ENCODE measurements at regions not wholly inside any gene's neighbourhood (a gene's known extent, or its start where the extent isn't known, plus 50 kb on each side); places are given as distances from the start of the nearest gene placed in this dataset.
"Not testable (repeated sequence)": the region's sequence is repeated elsewhere in the genome, so short reads cannot be mapped to it uniquely, and the experiment has no call there.

DNA sequence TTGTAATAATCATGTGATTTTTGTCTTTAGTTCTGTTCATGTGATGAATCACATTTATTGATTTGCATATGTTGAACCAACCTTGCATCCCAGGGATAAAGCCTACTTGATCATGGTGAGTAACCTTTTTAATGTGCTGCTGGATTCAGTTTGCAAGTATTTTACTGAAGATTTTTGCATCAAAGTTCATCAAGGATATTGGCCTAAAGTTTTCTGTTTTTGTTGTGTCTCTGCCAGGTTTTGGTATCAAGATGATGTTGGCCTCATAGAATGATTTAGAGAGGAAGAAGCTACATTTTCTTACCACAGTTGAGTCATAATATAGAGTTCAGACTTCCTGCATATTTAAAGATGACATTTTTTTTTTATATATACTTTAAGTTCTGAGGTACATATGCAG lies 455.9 kb downstream of the PLPP3 start:
- in situ Hi-C loops (cut with MboI; ENCODE audit: low pct_unique_long_range_greater_than_20kb, low sequenced_read_pairs), result no loop called here
- DNase-seq, result no peak

DNA sequence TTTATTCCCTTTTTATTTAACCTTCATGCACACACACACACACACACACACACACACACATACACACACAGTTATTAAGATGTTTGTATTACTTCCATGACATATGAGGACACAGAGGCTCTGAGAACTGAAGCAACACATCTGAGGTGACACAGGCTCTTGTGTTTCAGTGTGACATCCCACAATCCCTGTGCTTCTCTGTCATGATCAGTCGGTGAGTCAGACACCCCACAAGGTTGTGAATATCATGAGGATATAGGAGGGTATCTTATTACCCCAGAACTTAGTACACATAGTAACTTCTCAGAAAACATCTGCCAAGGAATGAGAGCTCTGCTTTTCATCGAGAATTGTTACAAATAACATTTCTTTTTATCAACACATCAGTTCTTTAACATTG lies 459.3 kb downstream of the PLPP3 start:
- in situ Hi-C loops (cut with MboI; ENCODE audit: low pct_unique_long_range_greater_than_20kb, low sequenced_read_pairs), result no loop called here
- DNase-seq, result no peak

- in situ Hi-C loops (cut with MboI; ENCODE audit: low pct_unique_long_range_greater_than_20kb, low sequenced_read_pairs); DNase-seq: not testable (repeated sequence)
Measured at GRCh38 chr1:56118676-56119075, 460.7 kb downstream of the PLPP3 start.

DNA sequence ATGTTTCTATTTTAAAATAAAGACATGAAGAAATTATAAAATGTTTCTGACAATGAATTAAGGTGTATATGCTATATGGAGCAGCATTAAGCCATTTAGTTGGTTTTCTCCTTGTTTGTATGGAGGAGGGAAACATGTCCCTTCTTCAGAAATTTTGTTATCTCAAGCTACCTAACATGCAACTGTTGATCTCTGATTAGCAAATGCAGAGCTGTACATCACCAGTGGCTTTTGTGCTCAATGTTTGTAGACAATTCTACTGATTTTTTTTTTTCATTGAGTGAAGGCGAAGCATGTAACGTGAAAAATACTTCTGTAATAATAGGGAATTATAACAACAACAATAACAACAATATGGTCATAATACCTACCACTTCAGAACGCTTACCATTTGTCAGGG lies 463.7 kb downstream of the PLPP3 start:
- no peak for DNase-seq
- in situ Hi-C loops (cut with MboI; ENCODE audit: low pct_unique_long_range_greater_than_20kb, low sequenced_read_pairs), result no loop called here

- in situ Hi-C loops (cut with MboI; ENCODE audit: low pct_unique_long_range_greater_than_20kb, low sequenced_read_pairs), result no loop called here
- DNase-seq, result no peak
Measured at GRCh38 chr1:56113679-56114078, 465.7 kb downstream of the PLPP3 start.

- no peak for DNase-seq
- in situ Hi-C loops (cut with MboI; ENCODE audit: low pct_unique_long_range_greater_than_20kb, low sequenced_read_pairs), result no loop called here
Measured at GRCh38 chr1:56107275-56107638, 472.1 kb downstream of the PLPP3 start.

- no peak for DNase-seq
- in situ Hi-C loops (cut with MboI; ENCODE audit: low pct_unique_long_range_greater_than_20kb, low sequenced_read_pairs), result no loop called here
Measured at GRCh38 chr1:56106531-56107274, 472.7 kb downstream of the PLPP3 start.

- in situ Hi-C loops (cut with MboI; ENCODE audit: low pct_unique_long_range_greater_than_20kb, low sequenced_read_pairs), result no loop called here
- no peak for DNase-seq
Measured at GRCh38 chr1:56105397-56105796, 474.0 kb downstream of the PLPP3 start.

DNA sequence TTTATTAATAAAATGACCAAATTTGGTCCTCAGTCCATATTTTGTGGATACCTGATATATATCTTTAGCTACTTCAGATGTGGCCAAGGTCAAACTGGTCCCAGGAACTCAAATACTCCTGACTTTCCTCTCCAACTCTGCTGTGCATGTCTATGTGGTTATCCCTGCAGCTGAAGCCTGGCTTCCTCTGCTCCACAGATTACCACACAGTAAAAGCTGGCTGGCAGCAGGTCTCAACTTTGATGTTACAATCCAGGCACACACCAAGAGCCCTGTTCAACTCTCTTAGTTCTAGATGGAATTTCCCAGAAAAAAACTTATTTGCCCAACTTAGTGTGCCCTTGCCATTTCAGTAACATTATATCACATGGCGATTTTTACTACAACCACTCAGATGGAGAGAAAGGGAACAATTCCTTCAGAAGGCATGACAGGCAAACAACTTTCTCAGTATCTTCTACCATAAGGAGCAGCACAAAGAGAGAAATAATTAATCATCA lies 479.5 kb downstream of the PLPP3 start:
- no peak for DNase-seq
- in situ Hi-C loops (cut with MboI; ENCODE audit: low pct_unique_long_range_greater_than_20kb, low sequenced_read_pairs), result no loop called here

DNA sequence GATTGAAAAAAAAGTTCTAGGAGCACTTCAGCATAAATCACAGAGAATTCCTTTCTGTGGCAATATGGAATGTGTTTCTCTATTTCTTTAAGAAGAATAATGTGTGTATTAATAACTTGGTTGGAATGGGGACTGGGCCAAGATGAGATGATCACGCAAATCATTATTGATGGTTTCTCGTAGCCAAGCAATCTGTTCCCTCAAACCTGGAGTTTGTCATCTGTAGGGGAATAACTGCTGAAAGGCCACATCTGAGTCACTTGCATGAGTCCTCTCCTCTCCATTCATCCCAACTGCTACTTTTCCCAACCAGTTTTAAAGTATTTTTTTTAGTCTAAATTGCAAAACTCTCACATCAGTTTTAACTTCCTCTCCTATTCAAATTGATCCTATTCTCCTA lies 480.4 kb downstream of the PLPP3 start:
- no peak for DNase-seq
- in situ Hi-C loops (cut with MboI; ENCODE audit: low pct_unique_long_range_greater_than_20kb, low sequenced_read_pairs), result no loop called here

GRCh38 chr1:56097713-56098112 lies 481.6 kb downstream of the PLPP3 start:
- in situ Hi-C loops (cut with MboI; ENCODE audit: low pct_unique_long_range_greater_than_20kb, low sequenced_read_pairs), result no loop called here
- DNase-seq, result no peak

DNA sequence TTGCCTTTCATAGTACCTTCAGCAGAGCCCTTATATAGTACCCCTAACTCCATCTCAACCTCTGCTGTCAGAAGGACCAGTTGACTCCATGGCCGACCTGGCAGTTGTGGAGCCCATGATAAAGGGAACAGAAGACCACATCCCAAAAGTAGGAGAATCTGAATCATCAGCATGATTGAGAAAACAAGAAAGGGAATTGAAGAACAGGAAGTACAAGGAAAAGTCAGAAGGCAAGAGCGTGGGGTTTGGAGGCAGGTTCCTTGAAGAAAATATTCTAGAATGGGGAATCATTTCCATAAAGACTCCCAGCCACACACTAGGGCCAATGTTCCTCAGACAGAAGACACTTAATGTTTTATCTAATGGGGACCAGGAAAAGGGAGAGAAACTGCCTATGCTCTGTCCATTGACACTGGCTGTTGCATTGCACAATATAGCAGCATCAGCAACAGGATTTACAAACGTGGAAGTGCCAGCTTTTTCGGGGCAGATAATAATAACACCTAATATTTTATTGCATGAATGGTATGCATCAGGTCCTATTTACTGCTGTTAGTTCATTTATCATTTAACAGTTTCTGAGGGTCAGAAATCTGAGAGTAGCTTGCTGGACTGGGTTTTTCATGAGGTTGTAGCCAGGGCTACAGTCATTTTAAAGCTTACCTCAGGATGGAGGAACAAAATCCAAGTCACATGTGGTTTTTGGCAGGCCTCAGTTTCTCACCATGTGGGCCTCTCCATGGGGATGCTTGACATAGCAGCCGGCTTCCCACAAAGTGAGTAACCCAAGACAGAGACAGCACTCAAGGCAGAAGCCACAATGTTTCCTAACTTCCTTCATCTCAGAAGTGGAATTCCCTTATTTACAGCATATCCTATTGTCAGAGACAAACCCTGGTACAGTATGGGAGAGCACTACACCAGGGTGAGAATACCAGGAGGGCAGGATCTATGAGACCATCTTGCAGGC lies 483.4 kb downstream of the PLPP3 start:
- no peak for DNase-seq
- in situ Hi-C loops (cut with MboI; ENCODE audit: low pct_unique_long_range_greater_than_20kb, low sequenced_read_pairs), result no loop called here

DNA sequence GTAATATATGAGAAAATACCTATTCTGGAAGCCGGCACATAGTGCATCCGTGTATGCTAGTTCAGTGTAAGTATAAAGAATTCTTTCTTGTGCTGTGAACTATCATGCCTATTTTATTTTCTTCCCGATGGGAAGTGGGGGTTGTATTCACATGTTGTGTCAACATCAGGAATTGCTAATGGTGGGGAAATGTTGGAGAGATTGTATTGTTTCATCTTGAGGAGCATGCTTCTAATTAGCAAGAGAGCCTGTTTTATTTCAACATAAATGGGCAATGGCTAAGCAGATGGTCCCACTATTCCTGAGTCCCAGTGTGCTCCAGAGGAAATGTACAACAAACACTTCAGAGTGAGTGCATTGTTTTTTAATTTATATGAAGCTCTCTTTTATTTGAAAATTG lies 485.2 kb downstream of the PLPP3 start:
- in situ Hi-C loops (cut with MboI; ENCODE audit: low pct_unique_long_range_greater_than_20kb, low sequenced_read_pairs), result no loop called here
- DNase-seq, result no peak

- in situ Hi-C loops (cut with MboI; ENCODE audit: low pct_unique_long_range_greater_than_20kb, low sequenced_read_pairs), result no loop called here
- no peak for DNase-seq
Measured at GRCh38 chr1:56092684-56093570, 486.4 kb downstream of the PLPP3 start.

- in situ Hi-C loops (cut with MboI; ENCODE audit: low pct_unique_long_range_greater_than_20kb, low sequenced_read_pairs), result not testable (repeated sequence)
Measured at GRCh38 chr1:56089826-56090225, 489.5 kb downstream of the PLPP3 start.

GRCh38 chr1:56084246-56084645 lies 495.1 kb downstream of the PLPP3 start:
- in situ Hi-C loops (cut with MboI; ENCODE audit: low pct_unique_long_range_greater_than_20kb, low sequenced_read_pairs), result no loop called here
- no peak for DNase-seq

More at GRCh38 chr1:56089826-56090225, 489.5 kb downstream of the PLPP3 start:
- not testable (repeated sequence) for DNase-seq

DNA sequence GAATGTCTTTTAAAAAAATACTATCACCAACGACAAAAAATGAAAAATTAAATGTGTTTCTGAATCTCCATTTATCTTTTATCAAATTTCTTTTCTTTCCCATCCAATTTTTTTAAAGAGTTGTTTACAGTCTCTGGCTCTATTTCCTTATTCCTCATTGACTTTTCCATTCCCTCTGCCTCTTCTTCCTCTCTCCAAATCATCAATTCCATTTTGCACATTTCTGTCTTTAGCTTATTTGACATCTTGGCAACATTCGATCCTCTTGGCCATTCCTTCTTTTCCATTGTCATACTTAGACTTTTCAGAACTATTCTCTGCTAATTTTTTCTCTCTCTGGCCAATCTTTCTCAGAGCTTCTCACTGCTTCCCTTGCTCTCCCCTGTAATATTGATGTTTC lies 497.6 kb downstream of the PLPP3 start:
- no peak for DNase-seq
- in situ Hi-C loops (cut with MboI; ENCODE audit: low pct_unique_long_range_greater_than_20kb, low sequenced_read_pairs), result no loop called here

DNA sequence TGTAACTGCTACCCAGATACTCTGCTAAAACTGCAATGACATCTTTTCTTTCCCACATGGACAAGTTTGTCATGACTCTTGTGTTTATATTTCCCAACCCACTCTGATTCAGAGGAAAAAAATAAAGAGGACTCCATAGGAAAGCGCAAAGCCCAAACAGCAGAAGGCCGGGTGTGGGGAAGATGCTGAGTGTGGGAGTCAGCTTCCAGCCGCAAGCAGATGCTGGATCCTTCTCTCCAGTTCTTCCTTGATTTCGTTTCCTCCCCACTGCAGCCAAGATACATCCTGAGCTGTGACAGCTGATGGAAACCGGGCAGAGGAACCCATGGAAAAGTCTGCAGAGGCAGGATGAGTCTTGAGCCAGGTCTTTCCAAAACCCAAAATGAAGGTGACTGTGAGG lies 498.2 kb downstream of the PLPP3 start:
- DNase-seq, result no peak
- in situ Hi-C loops (cut with MboI; ENCODE audit: low pct_unique_long_range_greater_than_20kb, low sequenced_read_pairs), result no loop called here

DNA sequence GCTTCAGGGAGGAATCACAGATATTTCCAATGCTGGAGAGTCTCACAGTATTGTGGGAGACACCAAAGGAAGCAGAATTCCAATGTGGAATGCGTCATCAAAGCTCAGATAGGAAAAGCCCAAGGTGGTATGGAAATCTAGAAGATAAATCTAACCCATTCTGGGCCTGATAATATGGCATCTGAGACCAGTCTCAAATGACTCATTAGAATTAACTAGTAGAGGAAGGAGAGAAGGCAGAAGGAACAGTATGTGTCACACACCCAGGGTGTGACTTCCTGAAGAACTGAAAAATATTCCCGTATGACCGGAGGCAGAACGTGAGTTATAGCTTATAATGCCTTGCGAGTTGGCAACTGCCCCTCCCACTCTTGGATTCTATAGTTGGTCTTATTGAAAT lies 499.2 kb downstream of the PLPP3 start:
- DNase-seq, result no peak
- in situ Hi-C loops (cut with MboI; ENCODE audit: low pct_unique_long_range_greater_than_20kb, low sequenced_read_pairs), result no loop called here
